PFSK-1 (cell line): ENCODE measurements at regions not wholly inside any gene's neighbourhood (a gene's known extent, or its start where the extent isn't known, plus 50 kb on each side); places are given as distances from the start of the nearest gene placed in this dataset.

Source experiments
- FOXP2 ChIP-seq: optimal IDR thresholded peaks from 2 replicates; pipeline ENCODE3; 2011; ENCODE audit warnings: borderline replicate concordance, control low read depth, inconsistent platforms; ENCODE audit not compliant: insufficient read depth; ENCODE audit errors: extremely low read length, extremely low read depth
- POLR2AphosphoS5 ChIP-seq: IDR thresholded peaks from 2 replicates; pipeline ENCODE4 v1.6.1; 2012; ENCODE audit warnings: low read depth, mild to moderate bottlenecking, control low read depth, low read length, moderate library complexity
- REST ChIP-seq, 2 experiments: IDR thresholded peaks; 2 replicates each; pipeline versions ENCODE4 v1.6.1 to v1.8.0; 2011 to 2012; ENCODE audit warnings: low read depth in 2 of 2, low read length in 2 of 2, control low read depth in 1 of 2, inconsistent platforms in 1 of 2, mild to moderate bottlenecking in 1 of 2, moderate library complexity in 1 of 2; ENCODE audit not compliant: insufficient read depth in 1 of 2
- SIN3A ChIP-seq: IDR thresholded peaks from 2 replicates; pipeline ENCODE4 v1.6.1; 2012; ENCODE audit warnings: mild to moderate bottlenecking, low read length, moderate library complexity, borderline replicate concordance; ENCODE audit not compliant: insufficient read depth
- TAF1 ChIP-seq: IDR thresholded peaks from 2 replicates; pipeline ENCODE4 v1.6.1; 2012; ENCODE audit warnings: low read length, control low read depth, borderline replicate concordance; ENCODE audit not compliant: insufficient read depth

- TF ChIP-seq TAF1, result no peak
- no peak for TF ChIP-seq SIN3A
- no peak for TF ChIP-seq POLR2AphosphoS5
- no peak for TF ChIP-seq REST (IDR thresholded peaks at IDR 0.05; ENCODE audit: insufficient read depth in 1 of 2, low read depth in 2 of 2, low read length in 2 of 2)
- no peak for TF ChIP-seq FOXP2
Observed at GRCh38 chr1:189669846-189670245, 807.8 kb downstream of the BRINP3 start.
